Common myeloid progenitor, CD34-positive (primary cell): ENCODE measurements at regions not wholly inside any gene's neighbourhood (a gene's known extent, or its start where the extent isn't known, plus 50 kb on each side); places are given as distances from the start of the nearest gene placed in this dataset.

Experiments
- CTCF ChIA-PET: fragments of 350-600 bp; sonication (Branson Sonifier 250); formaldehyde crosslinking; loops from one replicate; lab custom pipeline; 2021; ENCODE audit warnings: antibody characterized with exemption; lab: Charles Lee
- POLR2A ChIA-PET: fragments of 350-600 bp; sonication (Branson Sonifier 250); formaldehyde crosslinking; loops from one replicate; lab custom pipeline; 2021; ENCODE audit warnings: antibody characterized with exemption; lab: Charles Lee
- DNase-seq, 3 donors: peaks; one replicate each; pipeline versions ENCODE4 v3.0.0 to v3.0.0-alpha.2; 2013
- H3K27ac ChIP-seq, 2 experiments: 1 replicate in 1 of 2; 2 replicates in 1 of 2; pipeline ENCODE4 v1.7.0; 2013; ENCODE audit warnings: inconsistent platforms in 2 of 2, low read length in 2 of 2, mild to moderate bottlenecking in 2 of 2, low read depth in 1 of 2, moderate library complexity in 1 of 2; ENCODE audit not compliant: severe bottlenecking in 2 of 2, insufficient read depth in 1 of 2, poor library complexity in 1 of 2
- H3K27me3 ChIP-seq, 5 experiments: replicated peaks in 2 of 5; 1 replicate in 3 of 5; 2 replicates in 2 of 5; pipeline versions ENCODE4 v1.6.1 to v1.7.0; 2013; ENCODE audit warnings: low read length in 4 of 5, mild to moderate bottlenecking in 2 of 5, moderate library complexity in 2 of 5, inconsistent platforms in 1 of 5; ENCODE audit not compliant: insufficient read depth in 5 of 5, control insufficient read depth in 4 of 5
- H3K36me3 ChIP-seq, 4 experiments: 1 replicate in 2 of 4; 2 replicates in 2 of 4; pipeline versions ENCODE4 v1.6.1 to v1.7.0; 2013; ENCODE audit warnings: low read length in 3 of 4, control low read depth in 1 of 4, mild to moderate bottlenecking in 1 of 4; ENCODE audit not compliant: control insufficient read depth in 4 of 4, insufficient read depth in 4 of 4
- H3K4me1 ChIP-seq, 4 experiments: 1 replicate in 3 of 4; 2 replicates in 1 of 4; pipeline versions ENCODE4 v1.6.1 to v1.7.1; 2013; ENCODE audit warnings: low read length in 3 of 4, mild to moderate bottlenecking in 3 of 4, control low read depth in 1 of 4, inconsistent platforms in 1 of 4, moderate library complexity in 1 of 4; ENCODE audit not compliant: control insufficient read depth in 4 of 4, insufficient read depth in 4 of 4; ENCODE audit errors: control extremely low read depth in 1 of 4
- H3K4me3 ChIP-seq, 7 experiments: 1 replicate in 4 of 7; 2 replicates in 3 of 7; pipeline versions ENCODE4 v1.5.1 to v1.7.0; 2013; ENCODE audit warnings: mild to moderate bottlenecking in 7 of 7, low read length in 6 of 7, moderate library complexity in 6 of 7, inconsistent platforms in 2 of 7, low read depth in 2 of 7, control low read depth in 1 of 7; ENCODE audit not compliant: insufficient read depth in 4 of 7, control insufficient read depth in 1 of 7; ENCODE audit errors: extremely low read depth in 1 of 7
- H3K9me3 ChIP-seq, 5 experiments: 1 replicate in 4 of 5; 2 replicates in 1 of 5; pipeline versions ENCODE4 v1.6.1 to v1.7.1; 2013; ENCODE audit warnings: low read length in 4 of 5, mild to moderate bottlenecking in 2 of 5, inconsistent platforms in 1 of 5, low read depth in 1 of 5, moderate library complexity in 1 of 5; ENCODE audit not compliant: control insufficient read depth in 4 of 5, insufficient read depth in 2 of 5; ENCODE audit errors: control extremely low read depth in 1 of 5
- WGBS: methylation state at CpG from one replicate; pipeline ENCODE4 v1.1.5; 2013; ENCODE audit not compliant: insufficient coverage; 5-methylcytosine and 5-hydroxymethylcytosine counted together

GRCh38 chr10:111146025-111146640 lies 69.3 kb downstream of the ADRA2A start:
- DNase-seq = peak; percentile 72 to 94 (median 88)
- no peak overlapping the region for H3K27ac ChIP-seq
- peaks cover 0 to under 1% (median 0%) of the 10 kb centered on the region in 5 experiments for H3K27me3 ChIP-seq
- WGBS = 0% methylated on average over 1 of the region's 2 CpGs
- no peak overlapping the region for H3K4me3 ChIP-seq
- H3K9me3 ChIP-seq = no peaks in the 10 kb centered on the region
- ChIA-PET POLR2A (interaction anchor here (1.3 kb wide), 1 partner anchor 18 kb away, joined by 4 read pairs; no protein-coding TSS in a partner anchor), CTCF (interaction anchor here (1.2 to 4.5 kb wide), 4 partner anchors 39 to 70 kb away, joined by 3 to 17 read pairs (median 4); partner anchors contain the start of gene ADRA2A)
- H3K4me1 ChIP-seq = peaks cover 2 to 16% (median 13%) of the 10 kb centered on the region in 4 experiments
- no peaks in the 10 kb centered on the region for H3K36me3 ChIP-seq

DNA sequence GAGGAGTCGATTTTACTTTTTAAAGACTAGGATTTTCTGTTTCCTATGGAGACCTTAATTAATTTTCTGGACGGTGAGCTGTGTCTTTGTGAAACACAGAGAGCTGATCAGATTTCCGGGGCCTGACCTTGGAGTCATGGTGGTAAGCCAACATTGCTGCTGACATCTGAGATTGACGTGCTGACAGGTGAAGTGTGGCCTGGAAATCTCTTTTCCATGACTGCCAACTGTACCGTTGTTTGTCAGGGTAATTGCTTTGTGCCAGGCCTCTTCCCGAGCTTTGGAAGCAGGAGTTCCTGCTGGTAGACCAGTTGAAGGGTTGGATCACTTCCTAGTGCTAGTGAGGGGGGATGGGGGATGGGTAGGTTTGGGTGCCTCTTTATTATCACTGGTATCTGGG lies 71.2 kb downstream of the ADRA2A start:
- ChIA-PET CTCF (interaction anchor here (4.5 kb wide), 1 partner anchor 72 kb away, joined by 17 read pairs; the partner anchor contains the start of gene ADRA2A), POLR2A (no interaction called here)
- WGBS = 95% methylated on average over 6 of the region's 6 CpGs
- peaks cover 2 to 16% (median 13%) of the 10 kb centered on the region in 4 experiments for H3K4me1 ChIP-seq
- H3K4me3 ChIP-seq = no peak overlapping the region
- no peaks in the 10 kb centered on the region for H3K9me3 ChIP-seq
- no peaks in the 10 kb centered on the region for H3K36me3 ChIP-seq
- no peak overlapping the region for H3K27ac ChIP-seq
- peaks cover 0 to 3% (median 0%) of the 10 kb centered on the region in 5 experiments for H3K27me3 ChIP-seq
- no peak for DNase-seq

DNA sequence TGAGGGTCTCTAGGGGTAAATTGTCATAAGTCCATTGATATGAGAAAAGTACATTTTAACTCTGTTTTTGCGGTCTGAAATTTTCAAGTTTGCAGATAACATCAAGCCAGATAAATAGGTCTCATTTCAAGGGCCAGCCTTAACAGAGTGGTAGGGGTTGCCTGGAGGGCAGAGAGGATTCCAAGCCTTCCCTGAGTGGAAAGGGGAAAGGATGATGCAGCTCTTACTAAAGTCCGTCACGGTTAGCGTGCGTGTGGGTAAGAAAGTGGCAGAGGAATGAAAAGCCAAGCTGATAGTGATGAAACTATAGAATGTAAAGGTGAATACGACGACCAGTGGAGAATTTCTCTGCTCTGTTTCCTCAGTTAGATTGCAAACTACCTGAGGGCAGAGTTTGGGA lies 71.6 kb downstream of the ADRA2A start:
- H3K9me3 ChIP-seq = no peaks in the 10 kb centered on the region
- H3K27ac ChIP-seq = no peak overlapping the region
- ChIA-PET POLR2A (no interaction called here), CTCF (no interaction called here)
- no peak for DNase-seq
- H3K4me1 ChIP-seq = peaks cover 2 to 16% (median 13%) of the 10 kb centered on the region in 4 experiments
- WGBS = 96% methylated on average over 3 of the region's 7 CpGs
- H3K4me3 ChIP-seq = no peak overlapping the region
- no peaks in the 10 kb centered on the region for H3K36me3 ChIP-seq
- peaks cover 0 to 3% (median 0%) of the 10 kb centered on the region in 5 experiments for H3K27me3 ChIP-seq

DNA sequence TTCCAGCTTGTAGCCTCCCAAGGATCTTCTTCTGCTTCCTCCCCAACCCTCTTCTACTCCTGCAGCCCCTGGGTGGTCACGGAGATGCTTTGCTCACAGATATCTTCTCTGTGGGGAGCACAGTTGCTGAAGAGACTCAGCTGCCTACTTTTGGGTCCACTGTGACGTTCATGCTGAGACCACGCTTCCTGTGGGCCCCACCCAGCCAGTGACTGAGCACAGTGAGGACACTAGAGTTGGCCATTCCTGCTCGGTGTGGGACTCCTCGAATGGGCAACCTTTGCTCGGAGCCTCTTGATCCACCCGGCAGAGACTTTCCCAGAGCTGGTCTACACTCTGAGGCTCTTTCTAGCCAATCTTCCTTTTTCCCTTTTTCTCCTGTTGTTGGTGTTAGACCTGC lies 73.9 kb downstream of the ADRA2A start:
- WGBS = 91% methylated on average over 7 of the region's 7 CpGs
- Histone ChIP-seq H3K4me1 (peaks cover 2 to 12% (median 10%) of the 10 kb centered on the region in 4 experiments), H3K27ac (no peak overlapping the region), H3K27me3 (peaks cover 0 to 3% (median 0%) of the 10 kb centered on the region in 5 experiments), H3K9me3 (no peaks in the 10 kb centered on the region), H3K36me3 (no peaks in the 10 kb centered on the region), H3K4me3 (no peak overlapping the region)
- ChIA-PET CTCF (no interaction called here), POLR2A (no interaction called here)
- DNase-seq = no peak

- H3K27ac ChIP-seq = no peak overlapping the region
- 89% methylated on average over 10 of the region's 14 CpGs for WGBS
- no peak for DNase-seq
- ChIA-PET CTCF (interaction anchor here (0.9 to 1.0 kb wide), 3 partner anchors 23 to 75 kb away, joined by 3 to 4 read pairs (median 3); partner anchors contain the start of gene ADRA2A), POLR2A (no interaction called here)
- peaks cover 0 to 3% (median 1%) of the 10 kb centered on the region in 5 experiments for H3K27me3 ChIP-seq
- no peaks in the 10 kb centered on the region for H3K9me3 ChIP-seq
- no peak overlapping the region for H3K4me3 ChIP-seq
- H3K4me1 ChIP-seq = peaks cover 0 to 2% (median 0%) of the 10 kb centered on the region in 4 experiments
- H3K36me3 ChIP-seq = no peaks in the 10 kb centered on the region
Observed at GRCh38 chr10:111151595-111152307, 74.9 kb downstream of the ADRA2A start.

DNA sequence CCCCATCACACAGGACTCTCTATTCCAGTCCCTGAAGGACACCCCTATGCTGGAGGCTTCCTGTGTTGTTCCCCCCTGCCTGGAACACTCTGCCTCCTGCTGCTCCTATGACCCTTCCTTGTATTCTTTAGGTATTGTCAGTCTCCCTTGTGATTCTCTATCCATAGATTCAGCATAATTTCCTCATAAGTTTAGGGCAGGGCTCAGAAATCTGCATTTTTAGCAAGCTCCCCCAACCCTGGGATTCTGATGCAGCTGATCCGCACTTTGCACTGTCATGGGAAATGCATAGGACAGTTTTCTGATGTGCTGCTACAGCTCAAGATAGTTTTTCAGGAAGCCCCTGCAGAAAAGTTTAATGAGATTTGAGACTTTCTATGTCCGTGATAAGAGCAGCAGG lies 79.9 kb downstream of the ADRA2A start:
- H3K4me3 ChIP-seq = no peak overlapping the region
- POLR2A ChIA-PET = no interaction called here
- CTCF ChIA-PET = interaction anchor here (1.2 kb wide), 1 partner anchor 42 kb away, joined by 3 read pairs; no protein-coding TSS in a partner anchor
- 83% methylated on average over 2 of the region's 2 CpGs for WGBS
- no peaks in the 10 kb centered on the region for H3K9me3 ChIP-seq
- H3K27me3 ChIP-seq = peaks cover 0 to 7% (median 1%) of the 10 kb centered on the region in 5 experiments
- H3K27ac ChIP-seq = no peak overlapping the region
- no peak for DNase-seq
- no peaks in the 10 kb centered on the region for H3K4me1 ChIP-seq
- H3K36me3 ChIP-seq = no peaks in the 10 kb centered on the region

DNA sequence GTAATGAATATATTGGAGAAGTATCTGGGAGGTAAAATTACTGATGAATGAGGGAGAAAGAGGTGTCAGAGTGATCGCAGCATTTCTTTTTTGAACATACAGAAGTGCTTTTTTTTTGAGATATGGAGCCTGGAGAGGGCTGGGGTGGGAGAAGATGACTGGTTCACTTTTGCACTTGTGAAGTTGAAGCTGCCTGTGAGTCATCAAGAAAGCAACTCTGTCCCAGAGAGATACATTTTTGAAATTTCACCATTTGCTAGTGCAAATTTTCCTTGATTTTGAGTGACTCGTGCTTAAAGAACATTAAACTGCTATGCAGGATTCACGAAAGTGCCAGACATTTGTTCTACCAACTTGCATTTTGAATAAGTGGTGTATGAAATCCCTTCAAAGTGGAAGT lies 81.8 kb downstream of the ADRA2A start:
- Histone ChIP-seq H3K27ac (no peak overlapping the region), H3K9me3 (no peaks in the 10 kb centered on the region), H3K27me3 (peaks cover 0 to 12% (median 1%) of the 10 kb centered on the region in 5 experiments), H3K36me3 (no peaks in the 10 kb centered on the region), H3K4me3 (no peak overlapping the region), H3K4me1 (no peaks in the 10 kb centered on the region)
- WGBS = 100% methylated on average over 2 of the region's 3 CpGs
- ChIA-PET POLR2A (no interaction called here), CTCF (interaction anchor here (0.7 kb wide), 1 partner anchor 129 kb away, joined by 3 read pairs; no protein-coding TSS in a partner anchor)
- DNase-seq = no peak
